GM10266 (cell line): ENCODE measurements at regions not wholly inside any gene's neighbourhood (a gene's known extent, or its start where the extent isn't known, plus 50 kb on each side); places are given as distances from the start of the nearest gene placed in this dataset.

Experiments
- DNase-seq: peaks from one replicate; pipeline ENCODE4 v3.0.0; 2012; ENCODE audit errors: extremely low spot score
- CTCF ChIP-seq: IDR thresholded peaks from 2 replicates; pipeline ENCODE4 v1.5.1; 2012; ENCODE audit warnings: mild to moderate bottlenecking, low read depth; ENCODE audit not compliant: control insufficient read depth, insufficient read depth; ENCODE audit errors: missing control alignments

GRCh38 chr9:31492229-31492628, 892.2 kb upstream of the ACO1 start:
- no peak for DNase-seq
- TF ChIP-seq CTCF = no peak

- no peak for TF ChIP-seq CTCF
- DNase-seq = no peak
Measured at GRCh38 chr9:31500422-31500821, 884.0 kb upstream of the ACO1 start.

- no peak for TF ChIP-seq CTCF
- no peak for DNase-seq
Measured at GRCh38 chr9:31519011-31519410, 865.4 kb upstream of the ACO1 start.

GRCh38 chr9:31519424-31519823, 865.0 kb upstream of the ACO1 start:
- TF ChIP-seq CTCF = no peak
- no peak for DNase-seq

GRCh38 chr9:31519826-31520225, 864.6 kb upstream of the ACO1 start:
- DNase-seq = no peak

GRCh38 chr9:31520301-31521085, 864.0 kb upstream of the ACO1 start:
- DNase-seq = no peak
- no peak for TF ChIP-seq CTCF

More at GRCh38 chr9:31519826-31520225, 864.6 kb upstream of the ACO1 start:
- no peak for TF ChIP-seq CTCF

- no peak for DNase-seq
- TF ChIP-seq CTCF = no peak
Measured at GRCh38 chr9:31535651-31536050, 848.8 kb upstream of the ACO1 start.
